Renal cortical epithelial cell (primary cell): ENCODE measurements at regions not wholly inside any gene's neighbourhood (a gene's known extent, or its start where the extent isn't known, plus 50 kb on each side); places are given as distances from the start of the nearest gene placed in this dataset.

Experiments used
- DNase-seq: peaks from one replicate; pipeline ENCODE4 v3.0.0-alpha.2; 2011; ENCODE audit warnings: low read depth

- DNase-seq = no peak
Measured at GRCh38 chr1:115492019-115492595, 149.7 kb upstream of the VANGL1 start.

GRCh38 chr1:115491298-115492018 lies 150.3 kb upstream of the VANGL1 start:
- DNase-seq = no peak

- peak; percentile 15 for DNase-seq
Measured at GRCh38 chr1:115479055-115479482, 141.0 kb upstream of the NGF start.

- no peak for DNase-seq
Measured at GRCh38 chr1:115477071-115477470, 139.0 kb upstream of the NGF start.

- no peak for DNase-seq
Measured at GRCh38 chr1:115476616-115477015, 138.6 kb upstream of the NGF start.

GRCh38 chr1:115475901-115476300 lies 137.9 kb upstream of the NGF start:
- no peak for DNase-seq

- no peak for DNase-seq
Measured at GRCh38 chr1:115475252-115475651, 137.2 kb upstream of the NGF start.

GRCh38 chr1:115473986-115474565 lies 136.0 kb upstream of the NGF start:
- peak; percentile 21 for DNase-seq

GRCh38 chr1:115469703-115470476 lies 131.8 kb upstream of the NGF start:
- peak; percentile 94 for DNase-seq

GRCh38 chr1:115467790-115468189 lies 129.7 kb upstream of the NGF start:
- no peak for DNase-seq

- no peak for DNase-seq
Measured at GRCh38 chr1:115467196-115467595, 129.1 kb upstream of the NGF start.

GRCh38 chr1:115466433-115466832 lies 128.4 kb upstream of the NGF start:
- DNase-seq = no peak

- DNase-seq = no peak
Measured at GRCh38 chr1:115465802-115466363, 127.8 kb upstream of the NGF start.

- peak; percentile 22 for DNase-seq
Measured at GRCh38 chr1:115463347-115463746, 125.3 kb upstream of the NGF start.

- DNase-seq = no peak
Measured at GRCh38 chr1:115462566-115463076, 124.6 kb upstream of the NGF start.

GRCh38 chr1:115461526-115461925 lies 123.5 kb upstream of the NGF start:
- no peak for DNase-seq

- no peak for DNase-seq
Measured at GRCh38 chr1:115459161-115459560, 121.1 kb upstream of the NGF start.

GRCh38 chr1:115458426-115459114 lies 120.5 kb upstream of the NGF start:
- DNase-seq = no peak

- DNase-seq = no peak
Measured at GRCh38 chr1:115457289-115457688, 119.2 kb upstream of the NGF start.

GRCh38 chr1:115456441-115456961 lies 118.5 kb upstream of the NGF start:
- peak; percentile 45 for DNase-seq

GRCh38 chr1:115454837-115455511 lies 116.9 kb upstream of the NGF start:
- no peak for DNase-seq
